ENCODE measurements at regions not wholly inside any gene's neighbourhood (a gene's known extent, or its start where the extent isn't known, plus 50 kb on each side); places are given as distances from the start of the nearest gene placed in this dataset.
"Not testable (repeated sequence)": the region's sequence is repeated elsewhere in the genome, so short reads cannot be mapped to it uniquely, and the experiment has no call there.

GRCh38 chr3:194032828-194033435 is 103.0 kb upstream of the HES1 start:
- intact Hi-C loops (cut with DNase I; ENCODE audit: low total_unique reads), result no loop called here
- 50 to 68% (median 62%) methylated on average over 6 to 9 of the region's 9 CpGs for WGBS, 5 donors

GRCh38 chr3:194034346-194035336 is 101.3 kb upstream of the HES1 start:
- intact Hi-C loops (cut with DNase I; ENCODE audit: low total_unique reads), result no loop called here
- Histone ChIP-seq H3K36me3 (no peaks in the 10 kb centered on the region), H3K27me3 (peaks cover 0 to 6% (median 0%) of the 10 kb centered on the region in 3 donors), H3K27ac (peak overlapping the region in 3 of 5 donors; percentile 19 to 76 (median 70)), H3K4me1 (peaks cover 6 to 50% (median 17%) of the 10 kb centered on the region in 4 donors), H3K9me3 (no peaks in the 10 kb centered on the region), H3K4me3 (no peak overlapping the region)
- TF ChIP-seq CTCF (IDR thresholded peaks at IDR 0.05) (no peak), POLR2AphosphoS5 (IDR thresholded peaks at IDR 0.05) (no peak), EP300 (IDR thresholded peaks at IDR 0.05) (no peak), POLR2A (IDR thresholded peaks at IDR 0.05) (no peak)
- WGBS, 5 donors, result 69 to 82% (median 72%) methylated on average over 23 to 24 of the region's 24 CpGs
- DNase-seq, result peak in 1 of 2 donors; percentile 77

More at GRCh38 chr3:194032828-194033435, 103.0 kb upstream of the HES1 start:
- peaks cover 0 to 6% (median 0%) of the 10 kb centered on the region in 3 donors for H3K27me3 ChIP-seq
- DNase-seq, result peak in 1 of 2 donors; percentile 41
- H3K36me3 ChIP-seq, result no peaks in the 10 kb centered on the region
- H3K4me1 ChIP-seq, result peaks cover 6 to 49% (median 19%) of the 10 kb centered on the region in 4 donors
- no peak overlapping the region for H3K27ac ChIP-seq
- H3K4me3 ChIP-seq, result no peak overlapping the region
- no peaks in the 10 kb centered on the region for H3K9me3 ChIP-seq
- TF ChIP-seq CTCF (IDR thresholded peaks at IDR 0.05), result no peak

GRCh38 chr3:194035406-194036138 is 100.4 kb upstream of the HES1 start:
- H3K4me3 ChIP-seq, result no peak overlapping the region
- H3K27me3 ChIP-seq, result peaks cover 0 to 6% (median 0%) of the 10 kb centered on the region in 3 donors
- TF ChIP-seq POLR2AphosphoS5 (IDR thresholded peaks at IDR 0.05) (peak in 1 of 3 donors; percentile 59), POLR2A (IDR thresholded peaks at IDR 0.05) (no peak), CTCF (IDR thresholded peaks at IDR 0.05) (no peak), EP300 (IDR thresholded peaks at IDR 0.05) (no peak)
- intact Hi-C loops (cut with DNase I; ENCODE audit: low total_unique reads), result no loop called here
- WGBS, 5 donors, result 47 to 58% (median 55%) methylated on average over 5 of the region's 5 CpGs
- peak overlapping the region in 2 of 5 donors; percentile 70 to 76 for H3K27ac ChIP-seq
- H3K4me1 ChIP-seq, result peaks cover 6 to 41% (median 11%) of the 10 kb centered on the region in 4 donors
- peak; percentile 43 to 69 for DNase-seq
- no peaks in the 10 kb centered on the region for H3K36me3 ChIP-seq
- no peaks in the 10 kb centered on the region for H3K9me3 ChIP-seq

GRCh38 chr3:194036842-194037241 is 99.1 kb upstream of the HES1 start:
- H3K4me3 ChIP-seq, result no peak overlapping the region
- no peak for DNase-seq
- no peaks in the 10 kb centered on the region for H3K36me3 ChIP-seq
- intact Hi-C loops (cut with DNase I; ENCODE audit: low total_unique reads), result no loop called here
- TF ChIP-seq CTCF (IDR thresholded peaks at IDR 0.05), result no peak
- no peak for TF ChIP-seq POLR2AphosphoS5 (IDR thresholded peaks at IDR 0.05)
- no peak for TF ChIP-seq POLR2A (IDR thresholded peaks at IDR 0.05)
- no peak for TF ChIP-seq EP300 (IDR thresholded peaks at IDR 0.05)
- peaks cover 0 to 6% (median 0%) of the 10 kb centered on the region in 3 donors for H3K27me3 ChIP-seq
- no peaks in the 10 kb centered on the region for H3K9me3 ChIP-seq
- no peak overlapping the region for H3K27ac ChIP-seq
- WGBS, 5 donors, result 88 to 97% (median 93%) methylated on average over 6 of the region's 6 CpGs
- H3K4me1 ChIP-seq, result peaks cover 6 to 36% (median 11%) of the 10 kb centered on the region in 4 donors

- not testable (repeated sequence) for H3K27me3 ChIP-seq
Measured at GRCh38 chr3:194038346-194038745, 97.6 kb upstream of the HES1 start.

More at GRCh38 chr3:194038346-194038745, 97.6 kb upstream of the HES1 start:
- H3K36me3 ChIP-seq; H3K9me3 ChIP-seq; DNase-seq; H3K4me3 ChIP-seq; H3K27ac ChIP-seq; intact Hi-C loops (cut with DNase I; ENCODE audit: low total_unique reads): not testable (repeated sequence)
- peaks cover 5 to 30% (median 9%) of the 10 kb centered on the region in 4 donors for H3K4me1 ChIP-seq
- WGBS, 5 donors, result 88 to 94% (median 91%) methylated on average over 13 of the region's 13 CpGs

All from stomach (tissue), 8 donors.